VCaP (cell line): ENCODE measurements at regions not wholly inside any gene's neighbourhood (a gene's known extent, or its start where the extent isn't known, plus 50 kb on each side); places are given as distances from the start of the nearest gene placed in this dataset.
A peak's percentile ranks its signal among the peaks of the same experiment; 100 is the strongest.

Source experiments
- H3K27ac ChIP-seq: fragments of 450-650 bp; 2 replicates; pipeline ENCODE4 v1.5.1; 2017
- CTCF ChIP-seq: fragments of 450-650 bp; conservative IDR thresholded peaks from 2 replicates; pipeline ENCODE4 v1.5.1; 2017; ENCODE audit warnings: mild to moderate bottlenecking, moderate library complexity

GRCh38 chr12:5195244-5195643 is 151.6 kb downstream of the KCNA5 start:
- no peak for TF ChIP-seq CTCF

DNA sequence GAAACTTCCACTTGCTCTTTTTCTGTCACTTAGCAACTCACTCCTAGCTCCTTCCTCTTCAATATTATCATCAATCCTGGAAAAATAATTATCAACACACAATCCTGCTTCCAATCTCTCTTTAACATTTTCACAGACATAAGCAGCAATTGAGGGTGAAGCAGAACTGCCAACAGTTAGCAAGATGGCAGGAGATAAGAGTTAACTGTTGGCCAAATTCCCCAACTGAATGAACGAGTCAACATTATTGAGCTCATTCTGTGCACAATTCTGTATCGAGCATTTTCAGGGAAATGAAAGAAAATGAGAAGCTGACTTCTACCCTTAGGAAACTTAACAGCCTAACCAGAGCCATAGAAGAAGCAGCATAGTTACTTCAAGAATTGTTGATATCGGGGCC is 152.0 kb downstream of the KCNA5 start:
- TF ChIP-seq CTCF: no peak
- H3K27ac ChIP-seq: no peak overlapping the region

More at GRCh38 chr12:5195244-5195643, 151.6 kb downstream of the KCNA5 start:
- H3K27ac ChIP-seq: no peak overlapping the region

GRCh38 chr12:5197131-5197530 is 153.5 kb downstream of the KCNA5 start:
- no peak for TF ChIP-seq CTCF
- no peak overlapping the region for H3K27ac ChIP-seq

DNA sequence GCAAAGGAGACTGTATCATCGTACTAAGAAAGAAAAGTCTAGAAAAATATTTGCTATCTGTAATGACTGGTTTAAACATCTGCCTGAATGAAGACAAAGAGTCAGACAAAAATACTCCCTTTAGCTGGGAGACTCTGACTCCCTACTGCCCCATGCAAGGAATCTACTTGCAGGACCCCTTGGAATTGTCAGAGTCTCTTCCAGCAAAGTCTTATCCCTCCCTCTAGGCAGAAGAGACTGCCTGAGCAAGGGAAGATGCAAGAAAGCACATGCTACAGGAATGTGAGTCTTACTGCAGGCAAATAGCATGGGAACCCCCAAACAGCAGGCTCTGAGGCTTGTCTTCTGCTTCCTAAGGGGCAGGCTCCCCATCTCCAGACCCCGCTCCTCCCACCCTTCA is 154.0 kb downstream of the KCNA5 start:
- no peak for TF ChIP-seq CTCF
- H3K27ac ChIP-seq: no peak overlapping the region

- TF ChIP-seq CTCF: peak; percentile 99
- H3K27ac ChIP-seq: no peak overlapping the region; the same call in 1 of the 2 replicates
Observed at GRCh38 chr12:5200278-5201087, 156.8 kb downstream of the KCNA5 start.

- H3K27ac ChIP-seq: no peak overlapping the region
Observed at GRCh38 chr12:5201554-5202218, 158.0 kb downstream of the KCNA5 start.

More at GRCh38 chr12:5201554-5202218, 158.0 kb downstream of the KCNA5 start:
- TF ChIP-seq CTCF: no peak
